HG02610 (cell line): ENCODE measurements at regions not wholly inside any gene's neighbourhood (a gene's known extent, or its start where the extent isn't known, plus 50 kb on each side); places are given as distances from the start of the nearest gene placed in this dataset.

Source experiments
- ATAC-seq: cut with Tn5 transposase; IDR thresholded peaks from one replicate; pipeline ENCODE4 v1.9.1; 2021; ENCODE audit warnings: mild to moderate bottlenecking, moderate library complexity; ENCODE audit not compliant: unreplicated experiment

GRCh38 chr5:143732402-143732801, 79.6 kb upstream of the HMHB1 start:
- no peak for ATAC-seq

GRCh38 chr5:143730112-143730801, 81.7 kb upstream of the HMHB1 start:
- ATAC-seq, result no peak

- no peak for ATAC-seq
Observed at GRCh38 chr5:143729334-143729946, 82.5 kb upstream of the HMHB1 start.

- no peak for ATAC-seq
Observed at GRCh38 chr5:143723159-143723558, 88.8 kb upstream of the HMHB1 start.

- no peak for ATAC-seq
Observed at GRCh38 chr5:143721925-143722324, 90.0 kb upstream of the HMHB1 start.

- ATAC-seq, result no peak
Observed at GRCh38 chr5:143720689-143721088, 91.3 kb upstream of the HMHB1 start.

- no peak for ATAC-seq
Observed at GRCh38 chr5:143717400-143717799, 94.6 kb upstream of the HMHB1 start.

- no peak for ATAC-seq
Observed at GRCh38 chr5:143716881-143717280, 95.1 kb upstream of the HMHB1 start.

- no peak for ATAC-seq
Observed at GRCh38 chr5:143715616-143716015, 96.3 kb upstream of the HMHB1 start.

GRCh38 chr5:143714629-143715028, 97.3 kb upstream of the HMHB1 start:
- peak; percentile 61 for ATAC-seq

GRCh38 chr5:143713047-143714003, 98.6 kb upstream of the HMHB1 start:
- no peak for ATAC-seq

GRCh38 chr5:143708672-143709071, 103.3 kb upstream of the HMHB1 start:
- no peak for ATAC-seq

GRCh38 chr5:143707806-143708205, 104.2 kb upstream of the HMHB1 start:
- no peak for ATAC-seq

- ATAC-seq, result no peak
Observed at GRCh38 chr5:143705381-143705780, 106.6 kb upstream of the HMHB1 start.

GRCh38 chr5:143703659-143704058, 108.3 kb upstream of the HMHB1 start:
- ATAC-seq, result no peak

- no peak for ATAC-seq
Observed at GRCh38 chr5:143701493-143701892, 110.5 kb upstream of the HMHB1 start.

GRCh38 chr5:143700994-143701393, 111.0 kb upstream of the HMHB1 start:
- ATAC-seq, result no peak

- ATAC-seq, result no peak
Observed at GRCh38 chr5:143699121-143699520, 112.8 kb upstream of the HMHB1 start.

- no peak for ATAC-seq
Observed at GRCh38 chr5:143698574-143698973, 113.4 kb upstream of the HMHB1 start.

GRCh38 chr5:143696921-143697320, 115.0 kb upstream of the HMHB1 start:
- ATAC-seq, result no peak

GRCh38 chr5:143695941-143696340, 116.0 kb upstream of the HMHB1 start:
- ATAC-seq, result no peak
